ENCODE measurements at regions not wholly inside any gene's neighbourhood (a gene's known extent, or its start where the extent isn't known, plus 50 kb on each side); places are given as distances from the start of the nearest gene placed in this dataset.

GRCh38 chr11:115993590-115993989, 489.4 kb upstream of the CADM1 start:
- FAIRE-seq (no peak), ATAC-seq (no peak), DNase-seq (ENCODE audit: low spot score) (no peak)
- Histone ChIP-seq H4K20me1 (ENCODE audit: insufficient read depth, low read length) (no peaks in the 10 kb centered on the region), H3K9me3 (ENCODE audit: low read length) (no peaks in the 10 kb centered on the region), H2AFZ (ENCODE audit: low read length) (no peak overlapping the region), H3K27ac (ENCODE audit: extremely low read length, insufficient read depth, low read length) (no peak overlapping the region), H3K36me3 (replicated peaks in 1 of 2; ENCODE audit: control insufficient read depth in 1 of 2, insufficient read depth in 2 of 2, low read length in 2 of 2) (no peaks in the 10 kb centered on the region), H3K27me3 (ENCODE audit: control insufficient read depth in 1 of 2, insufficient read depth in 2 of 2, low read length in 2 of 2) (no peaks in the 10 kb centered on the region; a peak in 1 of 5 replicates), H3K4me1 (ENCODE audit: insufficient read depth, low read length) (no peaks in the 10 kb centered on the region), H3K79me2 (ENCODE audit: insufficient read depth, low read length) (no peaks in the 10 kb centered on the region), H3K4me2 (ENCODE audit: low read depth, low read length) (no peak overlapping the region), H3K4me3 (replicated peaks in 1 of 3; ENCODE audit: insufficient read depth in 1 of 3, low read depth in 2 of 3, low read length in 3 of 3) (no peak overlapping the region), H3K9ac (ENCODE audit: insufficient read depth, low read depth, low read length) (no peak overlapping the region)
- ChIA-PET POLR2A (no interaction called here), CTCF (ENCODE audit: low intra/inter-chr PET ratio, low total read pairs) (no interaction called here)
- intact Hi-C loops (cut with micrococcal nuclease; ENCODE audit: unreplicated experiment): no loop called here
- in situ Hi-C loops (cut with HindIII; ENCODE audit: extremely low pct_ligation_motif_present, low pct_unique_long_range_greater_than_20kb): no loop called here
- 35% methylated on average over 4 of the region's 5 CpGs for WGBS (ENCODE audit: low lambda C conversion rate)
- no TSS peak for BruUV-seq (replicated peaks)
- TF ChIP-seq ZNF468 (CRISPR knock-in tag; IDR thresholded peaks at IDR 0.05) (no peak), NR2F1 (CRISPR knock-in tag; IDR thresholded peaks at IDR 0.05) (no peak), BRF2 (CRISPR knock-in tag; IDR thresholded peaks at IDR 0.05) (no peak), NCOR1 (IDR thresholded peaks at IDR 0.05; ENCODE audit: borderline replicate concordance, low read length) (no peak), ZNF253 (CRISPR knock-in tag; IDR thresholded peaks at IDR 0.05; ENCODE audit: borderline replicate concordance) (no peak), ZFP36L1 (CRISPR knock-in tag; IDR thresholded peaks at IDR 0.05) (no peak)

GRCh38 chr11:115990004-115990447, 485.8 kb upstream of the CADM1 start:
- H3K79me2 ChIP-seq (ENCODE audit: insufficient read depth, low read length): no peaks in the 10 kb centered on the region
- no peaks in the 10 kb centered on the region for H3K36me3 ChIP-seq (replicated peaks in 1 of 2; ENCODE audit: control insufficient read depth in 1 of 2, insufficient read depth in 2 of 2, low read length in 2 of 2)
- H3K9me3 ChIP-seq (ENCODE audit: low read length): no peaks in the 10 kb centered on the region
- in situ Hi-C loops (cut with HindIII; ENCODE audit: extremely low pct_ligation_motif_present, low pct_unique_long_range_greater_than_20kb): no loop called here
- intact Hi-C loops (cut with micrococcal nuclease; ENCODE audit: unreplicated experiment): loop anchor here (2.0 kb wide), 1 partner anchor 287 kb away; no protein-coding TSS in a partner anchor
- no peak overlapping the region for H3K27ac ChIP-seq (ENCODE audit: extremely low read length, insufficient read depth, low read length)
- ATAC-seq (peak; percentile 84), DNase-seq (ENCODE audit: low spot score) (no peak), FAIRE-seq (no peak)
- H4K20me1 ChIP-seq (ENCODE audit: insufficient read depth, low read length): no peaks in the 10 kb centered on the region
- CTCF ChIA-PET (ENCODE audit: low intra/inter-chr PET ratio, low total read pairs): interaction anchor here (1.0 kb wide), 1 partner anchor 509 kb away, joined by 3 read pairs; no protein-coding TSS in a partner anchor
- WGBS (ENCODE audit: low lambda C conversion rate): 76% methylated on average over 17 of the region's 19 CpGs
- POLR2A ChIA-PET: no interaction called here
- TF ChIP-seq STAG1 (CRISPR knock-in tag; IDR thresholded peaks at IDR 0.05) (peak; percentile 49), CHD2 (IDR thresholded peaks at IDR 0.05; ENCODE audit: low read depth, low read length) (no peak), CTCF (CRISPR knock-in tag; IDR thresholded peaks at IDR 0.05) (peak; percentile 69)
- no peaks in the 10 kb centered on the region for H3K4me1 ChIP-seq (ENCODE audit: insufficient read depth, low read length)
- no peak overlapping the region for H3K9ac ChIP-seq (ENCODE audit: insufficient read depth, low read depth, low read length)
- H3K27me3 ChIP-seq (ENCODE audit: control insufficient read depth in 1 of 2, insufficient read depth in 2 of 2, low read length in 2 of 2): no peaks in the 10 kb centered on the region; a peak in 1 of 5 replicates
- H3K4me2 ChIP-seq (ENCODE audit: low read depth, low read length): no peak overlapping the region
- no TSS peak for BruUV-seq (replicated peaks)
- no peak overlapping the region for H3K4me3 ChIP-seq (replicated peaks in 1 of 3; ENCODE audit: insufficient read depth in 1 of 3, low read depth in 2 of 3, low read length in 3 of 3)
- H2AFZ ChIP-seq (ENCODE audit: low read length): no peak overlapping the region

All from HepG2 (cell line).